Stomach (tissue), 4 donors: ENCODE measurements at regions not wholly inside any gene's neighbourhood (a gene's known extent, or its start where the extent isn't known, plus 50 kb on each side); places are given as distances from the start of the nearest gene placed in this dataset.

Experiments used
- EP300 ChIP-seq: sonication (generic); formaldehyde crosslinking; IDR thresholded peaks from one replicate; pipeline ENCODE4 v1.6.1; 2017; ENCODE audit warnings: antibody characterized with exemption
- POLR2A ChIP-seq, 4 donors: fragments of 450-650 bp; IDR thresholded peaks; one replicate each; pipeline ENCODE4 v1.6.1; 2016; ENCODE audit warnings: antibody characterized with exemption in 4 of 4, control low read depth in 2 of 4, mild to moderate bottlenecking in 1 of 4, moderate library complexity in 1 of 4
- POLR2AphosphoS5 ChIP-seq, 3 donors: sonication (generic); formaldehyde crosslinking; IDR thresholded peaks; one replicate each; pipeline ENCODE4 v1.6.1; 2016; ENCODE audit warnings: antibody characterized with exemption in 3 of 3
- TF ChIP-seq, protein P1 (sequence below), 7 experiments: fragments of 450-650 bp in 4 of 7; fragments of 200-600 bp in 3 of 7; sonication (generic) in 3 of 7; IDR thresholded peaks; one replicate each; pipeline ENCODE4 v1.5.1; 2016 to 2019; ENCODE audit warnings: antibody characterized with exemption in 7 of 7, control low read depth in 2 of 7, mild to moderate bottlenecking in 1 of 7

GRCh38 chr6:27546522-27546921, 73.6 kb upstream of the ZNF184 start:
- TF ChIP-seq, protein P1, sequence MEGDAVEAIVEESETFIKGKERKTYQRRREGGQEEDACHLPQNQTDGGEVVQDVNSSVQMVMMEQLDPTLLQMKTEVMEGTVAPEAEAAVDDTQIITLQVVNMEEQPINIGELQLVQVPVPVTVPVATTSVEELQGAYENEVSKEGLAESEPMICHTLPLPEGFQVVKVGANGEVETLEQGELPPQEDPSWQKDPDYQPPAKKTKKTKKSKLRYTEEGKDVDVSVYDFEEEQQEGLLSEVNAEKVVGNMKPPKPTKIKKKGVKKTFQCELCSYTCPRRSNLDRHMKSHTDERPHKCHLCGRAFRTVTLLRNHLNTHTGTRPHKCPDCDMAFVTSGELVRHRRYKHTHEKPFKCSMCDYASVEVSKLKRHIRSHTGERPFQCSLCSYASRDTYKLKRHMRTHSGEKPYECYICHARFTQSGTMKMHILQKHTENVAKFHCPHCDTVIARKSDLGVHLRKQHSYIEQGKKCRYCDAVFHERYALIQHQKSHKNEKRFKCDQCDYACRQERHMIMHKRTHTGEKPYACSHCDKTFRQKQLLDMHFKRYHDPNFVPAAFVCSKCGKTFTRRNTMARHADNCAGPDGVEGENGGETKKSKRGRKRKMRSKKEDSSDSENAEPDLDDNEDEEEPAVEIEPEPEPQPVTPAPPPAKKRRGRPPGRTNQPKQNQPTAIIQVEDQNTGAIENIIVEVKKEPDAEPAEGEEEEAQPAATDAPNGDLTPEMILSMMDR (IDR thresholded peaks at IDR 0.05) = no peak
- no peak for TF ChIP-seq POLR2A (IDR thresholded peaks at IDR 0.05)
- no peak for TF ChIP-seq EP300
- no peak for TF ChIP-seq POLR2AphosphoS5 (IDR thresholded peaks at IDR 0.05)
